ENCODE measurements at regions not wholly inside any gene's neighbourhood (a gene's known extent, or its start where the extent isn't known, plus 50 kb on each side); places are given as distances from the start of the nearest gene placed in this dataset.

DNA sequence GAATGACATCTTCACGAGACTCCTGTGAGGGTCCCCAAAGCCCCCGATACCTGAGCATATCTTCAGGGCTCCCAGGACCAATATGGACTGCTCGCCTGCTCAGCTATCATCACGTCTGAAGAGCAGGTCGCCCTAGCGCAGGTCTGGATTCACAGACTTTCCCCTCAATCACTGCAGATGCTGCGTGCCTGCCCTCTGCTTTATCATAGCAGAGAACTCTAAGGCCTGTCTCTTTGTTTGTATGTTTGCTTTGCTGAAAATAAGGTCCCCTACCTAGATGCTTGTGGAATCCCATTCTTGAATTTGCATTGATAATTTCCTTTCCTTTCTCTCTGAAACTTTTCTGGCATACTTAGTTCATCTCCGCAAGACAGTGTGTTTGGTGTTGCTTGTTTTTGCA is 140.3 kb upstream of the NSMCE3 start:
- Histone ChIP-seq H3K36me3 (ENCODE audit: control insufficient read depth in 2 of 2, extremely low read depth in 1 of 2, insufficient read depth in 2 of 2, low read length in 2 of 2) (no peaks in the 10 kb centered on the region), H3K4me2 (ENCODE audit: insufficient read depth, low read length) (no peak overlapping the region), H3K9me3 (replicated peaks; ENCODE audit: control insufficient read depth, insufficient read depth, low read length) (no peaks in the 10 kb centered on the region), H3K27ac (ENCODE audit: insufficient read depth, low read depth, low read length) (no peak overlapping the region), H3K9me1 (replicated peaks; ENCODE audit: control insufficient read depth, extremely low read depth, insufficient read depth, low read length) (no peaks in the 10 kb centered on the region), H3K4me1 (ENCODE audit: control insufficient read depth, extremely low read depth, insufficient read depth, low read length) (no peaks in the 10 kb centered on the region), H3K4me3 (replicated peaks in 1 of 3; ENCODE audit: insufficient read depth in 1 of 3, low read depth in 1 of 3, low read length in 3 of 3) (no peak overlapping the region), H3K9ac (replicated peaks; ENCODE audit: extremely low read depth, insufficient read depth, low read length) (no peak overlapping the region), H4K20me1 (replicated peaks; ENCODE audit: control insufficient read depth, extremely low read depth, insufficient read depth, low read length) (no peaks in the 10 kb centered on the region), H2AFZ (ENCODE audit: low read depth, low read length) (no peak overlapping the region), H3K79me2 (ENCODE audit: control insufficient read depth, insufficient read depth, low read length) (no peaks in the 10 kb centered on the region), H3K27me3 (ENCODE audit: control insufficient read depth in 2 of 2, insufficient read depth in 2 of 2, low read length in 2 of 2) (no peaks in the 10 kb centered on the region)
- DNase-seq (ENCODE audit: low read depth, low spot score) (no peak), FAIRE-seq (no peak)
- no peak for TF ChIP-seq CTCF (IDR thresholded peaks at IDR 0.05; ENCODE audit: extremely low read depth in 1 of 2, insufficient read depth in 1 of 2, low read depth in 1 of 2, low read length in 2 of 2)
- TF ChIP-seq JUN (IDR thresholded peaks at IDR 0.05; ENCODE audit: borderline replicate concordance, insufficient read depth, insufficient read length, low read depth) = no peak
- no peak for TF ChIP-seq EZH2 (IDR thresholded peaks at IDR 0.05; ENCODE audit: borderline replicate concordance, low read depth, low read length, severe bottlenecking)
- no peak for TF ChIP-seq FOS (IDR thresholded peaks at IDR 0.05; ENCODE audit: borderline replicate concordance, insufficient read depth, low read length)
- no peak for TF ChIP-seq POLR2A (IDR thresholded peaks at IDR 0.05; ENCODE audit: low read depth, low read length)
- POLR2A ChIA-PET = no interaction called here
- no TSS peak for BruUV-seq (replicated peaks)
- CTCF ChIA-PET = no interaction called here
- dilution Hi-C loops (cut with MboI; ENCODE audit: extremely low pct_ligation_motif_present, low sequenced_read_pairs) = no loop called here
- intact Hi-C loops (cut with micrococcal nuclease) = no loop called here

GRCh38 chr15:29405564-29405963 is 135.9 kb upstream of the NSMCE3 start:
- no peak for TF ChIP-seq GATA2 (IDR thresholded peaks at IDR 0.05; ENCODE audit: insufficient read depth, insufficient read length, low read depth, low read length)
- no peak for TF ChIP-seq POLR2AphosphoS5 (IDR thresholded peaks at IDR 0.05; ENCODE audit: insufficient read depth, low read depth, low read length)
- no peak for TF ChIP-seq EZH2 (IDR thresholded peaks at IDR 0.05; ENCODE audit: borderline replicate concordance, low read depth, low read length, severe bottlenecking)
- no peak for TF ChIP-seq CTCF (IDR thresholded peaks at IDR 0.05; ENCODE audit: extremely low read depth in 1 of 2, insufficient read depth in 1 of 2, low read depth in 1 of 2, low read length in 2 of 2)
- TF ChIP-seq POLR2A (IDR thresholded peaks at IDR 0.05; ENCODE audit: low read depth, low read length) = no peak
- TF ChIP-seq MYC (IDR thresholded peaks at IDR 0.05; ENCODE audit: low read depth, low read length) = no peak
- no peak for TF ChIP-seq MAX (IDR thresholded peaks at IDR 0.05; ENCODE audit: insufficient read depth, insufficient read length)
- TF ChIP-seq JUN (IDR thresholded peaks at IDR 0.05; ENCODE audit: borderline replicate concordance, insufficient read depth, insufficient read length, low read depth) = no peak
- no peak for TF ChIP-seq FOS (IDR thresholded peaks at IDR 0.05; ENCODE audit: borderline replicate concordance, insufficient read depth, low read length)
- Histone ChIP-seq H3K27ac (ENCODE audit: insufficient read depth, low read depth, low read length) (no peak overlapping the region), H3K4me3 (replicated peaks in 1 of 3; ENCODE audit: insufficient read depth in 1 of 3, low read depth in 1 of 3, low read length in 3 of 3) (no peak overlapping the region), H4K20me1 (replicated peaks; ENCODE audit: control insufficient read depth, extremely low read depth, insufficient read depth, low read length) (no peaks in the 10 kb centered on the region), H3K27me3 (ENCODE audit: control insufficient read depth in 2 of 2, insufficient read depth in 2 of 2, low read length in 2 of 2) (no peaks in the 10 kb centered on the region), H3K9me3 (replicated peaks; ENCODE audit: control insufficient read depth, insufficient read depth, low read length) (no peaks in the 10 kb centered on the region), H3K9ac (replicated peaks; ENCODE audit: extremely low read depth, insufficient read depth, low read length) (no peak overlapping the region), H3K4me2 (ENCODE audit: insufficient read depth, low read length) (no peak overlapping the region), H3K79me2 (ENCODE audit: control insufficient read depth, insufficient read depth, low read length) (no peaks in the 10 kb centered on the region), H3K9me1 (replicated peaks; ENCODE audit: control insufficient read depth, extremely low read depth, insufficient read depth, low read length) (no peaks in the 10 kb centered on the region), H3K4me1 (ENCODE audit: control insufficient read depth, extremely low read depth, insufficient read depth, low read length) (no peaks in the 10 kb centered on the region), H2AFZ (ENCODE audit: low read depth, low read length) (no peak overlapping the region), H3K36me3 (ENCODE audit: control insufficient read depth in 2 of 2, extremely low read depth in 1 of 2, insufficient read depth in 2 of 2, low read length in 2 of 2) (no peaks in the 10 kb centered on the region)
- CTCF ChIA-PET = no interaction called here
- intact Hi-C loops (cut with micrococcal nuclease) = no loop called here
- BruUV-seq (replicated peaks) = no TSS peak
- POLR2A ChIA-PET = no interaction called here
- DNase-seq (ENCODE audit: low read depth, low spot score) (no peak), FAIRE-seq (no peak)
- dilution Hi-C loops (cut with MboI; ENCODE audit: extremely low pct_ligation_motif_present, low sequenced_read_pairs) = no loop called here
